ENCODE measurements at regions not wholly inside any gene's neighbourhood (a gene's known extent, or its start where the extent isn't known, plus 50 kb on each side); places are given as distances from the start of the nearest gene placed in this dataset.

GRCh38 chr20:57897156-57897874 is 187.5 kb upstream of the PMEPA1 start:
- no peak overlapping the region for H2AFZ ChIP-seq (ENCODE audit: low read depth, low read length)
- DNase-seq (ENCODE audit: low read depth, low spot score) (no peak), FAIRE-seq (no peak)
- no peak overlapping the region for H3K4me3 ChIP-seq (replicated peaks in 1 of 3; ENCODE audit: insufficient read depth in 1 of 3, low read depth in 1 of 3, low read length in 3 of 3)
- no peak for TF ChIP-seq MAX (IDR thresholded peaks at IDR 0.05; ENCODE audit: insufficient read depth, insufficient read length)
- TF ChIP-seq POLR2A (IDR thresholded peaks at IDR 0.05; ENCODE audit: low read depth, low read length): no peak
- no peak for TF ChIP-seq POLR2AphosphoS5 (IDR thresholded peaks at IDR 0.05; ENCODE audit: insufficient read depth, low read depth, low read length)
- TF ChIP-seq FOS (IDR thresholded peaks at IDR 0.05; ENCODE audit: borderline replicate concordance, insufficient read depth, low read length): no peak
- no peak for TF ChIP-seq MYC (IDR thresholded peaks at IDR 0.05; ENCODE audit: low read depth, low read length)
- ChIA-PET CTCF (no interaction called here), POLR2A (interaction anchor here (0.6 kb wide), 1 partner anchor 360 kb away, joined by 3 read pairs; no protein-coding TSS in a partner anchor)
- H3K4me1 ChIP-seq (ENCODE audit: control insufficient read depth, extremely low read depth, insufficient read depth, low read length): no peaks in the 10 kb centered on the region
- H3K27ac ChIP-seq (ENCODE audit: insufficient read depth, low read depth, low read length): no peak overlapping the region
- no peak overlapping the region for H3K4me2 ChIP-seq (ENCODE audit: insufficient read depth, low read length)
- no peak overlapping the region for H3K9ac ChIP-seq (replicated peaks; ENCODE audit: extremely low read depth, insufficient read depth, low read length)
- H3K27me3 ChIP-seq (ENCODE audit: control insufficient read depth in 2 of 2, insufficient read depth in 2 of 2, low read length in 2 of 2): no peaks in the 10 kb centered on the region
- no peaks in the 10 kb centered on the region for H3K79me2 ChIP-seq (ENCODE audit: control insufficient read depth, insufficient read depth, low read length)
- H4K20me1 ChIP-seq (replicated peaks; ENCODE audit: control insufficient read depth, extremely low read depth, insufficient read depth, low read length): no peaks in the 10 kb centered on the region
- H3K9me3 ChIP-seq (replicated peaks; ENCODE audit: control insufficient read depth, insufficient read depth, low read length): no peaks in the 10 kb centered on the region
- intact Hi-C loops (cut with micrococcal nuclease): no loop called here
- dilution Hi-C loops (cut with MboI; ENCODE audit: extremely low pct_ligation_motif_present, low sequenced_read_pairs): no loop called here
- BruUV-seq (replicated peaks): no TSS peak
- no peaks in the 10 kb centered on the region for H3K9me1 ChIP-seq (replicated peaks; ENCODE audit: control insufficient read depth, extremely low read depth, insufficient read depth, low read length)
- no peaks in the 10 kb centered on the region for H3K36me3 ChIP-seq (ENCODE audit: control insufficient read depth in 2 of 2, extremely low read depth in 1 of 2, insufficient read depth in 2 of 2, low read length in 2 of 2)

GRCh38 chr20:57896563-57896962 is 186.7 kb upstream of the PMEPA1 start:
- Histone ChIP-seq H4K20me1 (replicated peaks; ENCODE audit: control insufficient read depth, extremely low read depth, insufficient read depth, low read length) (no peaks in the 10 kb centered on the region), H3K9me1 (replicated peaks; ENCODE audit: control insufficient read depth, extremely low read depth, insufficient read depth, low read length) (no peaks in the 10 kb centered on the region), H2AFZ (ENCODE audit: low read depth, low read length) (no peak overlapping the region), H3K79me2 (ENCODE audit: control insufficient read depth, insufficient read depth, low read length) (no peaks in the 10 kb centered on the region), H3K27ac (ENCODE audit: insufficient read depth, low read depth, low read length) (no peak overlapping the region), H3K27me3 (ENCODE audit: control insufficient read depth in 2 of 2, insufficient read depth in 2 of 2, low read length in 2 of 2) (no peaks in the 10 kb centered on the region), H3K4me2 (ENCODE audit: insufficient read depth, low read length) (no peak overlapping the region), H3K36me3 (ENCODE audit: control insufficient read depth in 2 of 2, extremely low read depth in 1 of 2, insufficient read depth in 2 of 2, low read length in 2 of 2) (no peaks in the 10 kb centered on the region), H3K9me3 (replicated peaks; ENCODE audit: control insufficient read depth, insufficient read depth, low read length) (no peaks in the 10 kb centered on the region), H3K4me3 (replicated peaks in 1 of 3; ENCODE audit: insufficient read depth in 1 of 3, low read depth in 1 of 3, low read length in 3 of 3) (no peak overlapping the region), H3K9ac (replicated peaks; ENCODE audit: extremely low read depth, insufficient read depth, low read length) (no peak overlapping the region), H3K4me1 (ENCODE audit: control insufficient read depth, extremely low read depth, insufficient read depth, low read length) (no peaks in the 10 kb centered on the region)
- FAIRE-seq (no peak), DNase-seq (ENCODE audit: low read depth, low spot score) (no peak)
- BruUV-seq (replicated peaks): no TSS peak
- intact Hi-C loops (cut with micrococcal nuclease): no loop called here
- dilution Hi-C loops (cut with MboI; ENCODE audit: extremely low pct_ligation_motif_present, low sequenced_read_pairs): no loop called here
- ChIA-PET CTCF (no interaction called here), POLR2A (no interaction called here)
- TF ChIP-seq CTCF (IDR thresholded peaks at IDR 0.05; ENCODE audit: extremely low read depth in 1 of 2, insufficient read depth in 1 of 2, low read depth in 1 of 2, low read length in 2 of 2) (no peak), GATA2 (IDR thresholded peaks at IDR 0.05; ENCODE audit: insufficient read depth, insufficient read length, low read depth, low read length) (no peak), MAX (IDR thresholded peaks at IDR 0.05; ENCODE audit: insufficient read depth, insufficient read length) (no peak), FOS (IDR thresholded peaks at IDR 0.05; ENCODE audit: borderline replicate concordance, insufficient read depth, low read length) (no peak)
